ENCODE measurements at regions not wholly inside any gene's neighbourhood (a gene's known extent, or its start where the extent isn't known, plus 50 kb on each side); places are given as distances from the start of the nearest gene placed in this dataset.

GRCh38 chr11:115874843-115875242 is 370.6 kb upstream of the CADM1 start:
- WGBS, 3 donors = 88 to 91% (median 89%) methylated on average over 4 of the region's 4 CpGs

GRCh38 chr11:115873813-115874212 is 369.6 kb upstream of the CADM1 start:
- WGBS, 3 donors = 46 to 48% (median 47%) methylated on average over 5 of the region's 5 CpGs
- intact Hi-C loops (cut with DNase I) = no loop called here
- DNase-seq = no peak
- Histone ChIP-seq H3K36me3 (ENCODE audit: insufficient read depth in 1 of 2, low read depth in 1 of 2) (no peaks in the 10 kb centered on the region), H3K27ac (no peak overlapping the region), H3K4me1 (no peaks in the 10 kb centered on the region), H3K4me3 (no peak overlapping the region), H3K27me3 (ENCODE audit: insufficient read depth in 3 of 3, low read length in 2 of 3) (no peaks in the 10 kb centered on the region), H3K9me3 (no peaks in the 10 kb centered on the region)
- TF ChIP-seq CTCF (IDR thresholded peaks at IDR 0.05) = no peak
- ATAC-seq = no peak

More at GRCh38 chr11:115874843-115875242, 370.6 kb upstream of the CADM1 start:
- intact Hi-C loops (cut with DNase I) = no loop called here
- H3K4me1 ChIP-seq = no peaks in the 10 kb centered on the region
- ATAC-seq (no peak), DNase-seq (no peak)
- no peaks in the 10 kb centered on the region for H3K9me3 ChIP-seq
- H3K27ac ChIP-seq = no peak overlapping the region
- no peaks in the 10 kb centered on the region for H3K27me3 ChIP-seq (ENCODE audit: insufficient read depth in 3 of 3, low read length in 2 of 3)
- no peak overlapping the region for H3K4me3 ChIP-seq
- no peak for TF ChIP-seq CTCF (IDR thresholded peaks at IDR 0.05)
- H3K36me3 ChIP-seq (ENCODE audit: insufficient read depth in 1 of 2, low read depth in 1 of 2) = no peaks in the 10 kb centered on the region

- no peaks in the 10 kb centered on the region for H3K36me3 ChIP-seq (ENCODE audit: insufficient read depth in 1 of 2, low read depth in 1 of 2)
- H3K4me3 ChIP-seq = no peak overlapping the region
- no peak overlapping the region for H3K27ac ChIP-seq
- H3K4me1 ChIP-seq = no peaks in the 10 kb centered on the region
- no peak for ATAC-seq
- TF ChIP-seq CTCF (IDR thresholded peaks at IDR 0.05) = no peak
- H3K27me3 ChIP-seq (ENCODE audit: insufficient read depth in 3 of 3, low read length in 2 of 3) = no peaks in the 10 kb centered on the region
- no peak for DNase-seq
- intact Hi-C loops (cut with DNase I) = no loop called here
- no peaks in the 10 kb centered on the region for H3K9me3 ChIP-seq
- 64 to 71% (median 68%) methylated on average over 5 of the region's 5 CpGs for WGBS, 3 donors
Measured at GRCh38 chr11:115872416-115872815, 368.2 kb upstream of the CADM1 start.

- Histone ChIP-seq H3K27ac (no peak overlapping the region), H3K9me3 (no peaks in the 10 kb centered on the region), H3K4me1 (no peaks in the 10 kb centered on the region), H3K27me3 (ENCODE audit: insufficient read depth in 3 of 3, low read length in 2 of 3) (no peaks in the 10 kb centered on the region), H3K4me3 (no peak overlapping the region), H3K36me3 (ENCODE audit: insufficient read depth in 1 of 2, low read depth in 1 of 2) (no peaks in the 10 kb centered on the region)
- DNase-seq (no peak), ATAC-seq (no peak)
- WGBS, 3 donors = 80 to 87% (median 87%) methylated on average over 9 of the region's 9 CpGs
- TF ChIP-seq CTCF (IDR thresholded peaks at IDR 0.05) = no peak
- intact Hi-C loops (cut with DNase I) = no loop called here
Measured at GRCh38 chr11:115871161-115871760, 367.0 kb upstream of the CADM1 start.

GRCh38 chr11:115869780-115870431 is 365.7 kb upstream of the CADM1 start:
- Histone ChIP-seq H3K9me3 (no peaks in the 10 kb centered on the region), H3K27me3 (ENCODE audit: insufficient read depth in 3 of 3, low read length in 2 of 3) (no peaks in the 10 kb centered on the region), H3K4me1 (no peaks in the 10 kb centered on the region), H3K27ac (no peak overlapping the region), H3K4me3 (no peak overlapping the region), H3K36me3 (ENCODE audit: insufficient read depth in 1 of 2, low read depth in 1 of 2) (no peaks in the 10 kb centered on the region)
- ATAC-seq (no peak), DNase-seq (no peak)
- intact Hi-C loops (cut with DNase I) = no loop called here
- 36 to 40% (median 38%) methylated on average over 5 of the region's 5 CpGs for WGBS, 3 donors
- peak; percentile 8 for TF ChIP-seq CTCF (IDR thresholded peaks at IDR 0.05)
